ENCODE measurements at regions not wholly inside any gene's neighbourhood (a gene's known extent, or its start where the extent isn't known, plus 50 kb on each side); places are given as distances from the start of the nearest gene placed in this dataset.

DNA sequence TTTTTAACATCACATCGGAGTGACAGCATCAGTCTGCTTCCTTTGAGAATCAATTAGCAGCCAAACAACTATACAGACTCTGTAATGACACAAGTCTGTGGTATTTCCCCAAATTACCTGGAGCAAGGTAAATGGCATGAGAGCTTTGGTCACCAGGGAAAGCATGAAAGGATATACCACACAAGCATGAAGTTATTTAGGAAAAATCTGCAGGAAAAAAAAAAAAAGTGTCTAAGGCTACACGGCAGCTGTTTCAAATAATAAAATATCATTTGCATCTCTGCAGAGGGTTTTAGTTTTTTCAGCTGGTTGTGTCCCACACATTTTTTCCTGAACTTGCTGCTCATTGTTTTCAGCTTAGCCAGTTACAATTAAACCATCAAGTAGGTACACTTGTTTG is 234.7 kb downstream of the TTLL7 start:
- no peaks in the 10 kb centered on the region for H3K9me3 Mint-ChIP-seq
- intact Hi-C loops (cut with micrococcal nuclease): no loop called here
- H3K4me1 Mint-ChIP-seq (ENCODE audit: low read depth): no peaks in the 10 kb centered on the region
- H3K4me3 Mint-ChIP-seq (ENCODE audit: low read depth): no peak overlapping the region
- no peaks in the 10 kb centered on the region for H3K36me3 Mint-ChIP-seq (ENCODE audit: low read depth)
- H3K27me3 Mint-ChIP-seq (ENCODE audit: low read depth): peaks cover 3% of the 10 kb centered on the region
- no peak overlapping the region for H3K27ac Mint-ChIP-seq
- no peak for DNase-seq (ENCODE audit: low spot score)

DNA sequence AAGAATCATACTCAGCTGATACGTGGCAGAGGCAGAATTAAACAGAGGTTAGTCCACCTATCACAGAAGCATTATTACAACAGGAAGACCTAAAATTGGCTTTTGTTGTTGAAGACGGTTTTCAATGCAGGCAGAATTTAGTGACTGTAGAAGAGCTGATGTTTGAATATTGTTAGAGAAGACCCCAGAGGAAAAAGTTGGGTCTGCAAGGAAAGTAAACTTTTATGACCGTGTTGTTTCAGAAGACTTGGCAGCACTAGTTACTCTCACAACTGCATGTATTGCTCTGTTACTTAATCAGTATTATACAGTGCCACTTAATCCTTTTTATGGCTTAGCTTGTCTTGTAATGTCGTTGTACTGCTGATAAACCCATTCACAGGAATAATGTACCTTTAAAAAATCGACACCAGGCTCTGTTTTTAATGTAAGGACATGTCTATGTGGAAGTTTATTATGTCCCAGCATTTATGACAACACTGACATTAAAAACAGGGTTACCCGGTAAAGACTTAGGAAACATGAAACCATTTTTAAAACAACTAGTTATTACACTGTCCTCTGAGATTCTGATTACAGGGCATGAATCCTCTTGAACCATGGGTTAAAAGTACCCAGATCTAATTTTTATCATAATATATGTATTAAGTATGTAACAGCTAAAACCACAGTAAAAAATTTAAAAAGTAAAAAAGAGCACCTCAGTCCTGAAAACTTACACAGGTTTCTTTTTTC is 235.4 kb downstream of the TTLL7 start:
- intact Hi-C loops (cut with micrococcal nuclease): no loop called here

DNA sequence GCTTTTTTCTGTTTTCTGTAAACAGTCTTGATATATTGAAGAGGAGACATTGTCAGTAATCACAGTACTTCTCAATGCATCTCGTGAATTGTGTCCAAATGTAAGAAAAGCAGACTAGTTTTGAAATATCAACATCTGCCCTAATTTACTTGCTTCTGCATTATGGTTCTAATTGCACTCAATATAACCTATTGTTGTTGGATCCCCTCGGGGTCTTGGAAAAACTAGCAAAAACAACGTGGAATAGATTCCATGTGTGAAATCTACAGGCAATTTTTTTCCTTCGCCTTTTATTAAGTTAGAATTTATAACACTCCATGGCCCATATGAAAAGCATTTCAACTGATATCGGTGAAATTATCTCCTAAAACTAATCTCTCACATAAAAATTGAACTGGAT is 236.5 kb downstream of the TTLL7 start:
- peaks cover 3% of the 10 kb centered on the region for H3K27me3 Mint-ChIP-seq (ENCODE audit: low read depth)
- intact Hi-C loops (cut with micrococcal nuclease): no loop called here
- H3K36me3 Mint-ChIP-seq (ENCODE audit: low read depth): no peaks in the 10 kb centered on the region
- H3K4me3 Mint-ChIP-seq (ENCODE audit: low read depth): no peak overlapping the region
- H3K9me3 Mint-ChIP-seq: no peaks in the 10 kb centered on the region
- DNase-seq (ENCODE audit: low spot score): no peak
- H3K4me1 Mint-ChIP-seq (ENCODE audit: low read depth): no peaks in the 10 kb centered on the region
- no peak overlapping the region for H3K27ac Mint-ChIP-seq

More for the DNA sequence above, 235.4 kb downstream of the TTLL7 start:
- no peak overlapping the region for H3K27ac Mint-ChIP-seq
- no peaks in the 10 kb centered on the region for H3K36me3 Mint-ChIP-seq (ENCODE audit: low read depth)
- DNase-seq (ENCODE audit: low spot score): no peak
- no peak overlapping the region for H3K4me3 Mint-ChIP-seq (ENCODE audit: low read depth)
- H3K27me3 Mint-ChIP-seq (ENCODE audit: low read depth): peaks cover 3% of the 10 kb centered on the region
- H3K9me3 Mint-ChIP-seq: no peaks in the 10 kb centered on the region
- no peaks in the 10 kb centered on the region for H3K4me1 Mint-ChIP-seq (ENCODE audit: low read depth)

DNA sequence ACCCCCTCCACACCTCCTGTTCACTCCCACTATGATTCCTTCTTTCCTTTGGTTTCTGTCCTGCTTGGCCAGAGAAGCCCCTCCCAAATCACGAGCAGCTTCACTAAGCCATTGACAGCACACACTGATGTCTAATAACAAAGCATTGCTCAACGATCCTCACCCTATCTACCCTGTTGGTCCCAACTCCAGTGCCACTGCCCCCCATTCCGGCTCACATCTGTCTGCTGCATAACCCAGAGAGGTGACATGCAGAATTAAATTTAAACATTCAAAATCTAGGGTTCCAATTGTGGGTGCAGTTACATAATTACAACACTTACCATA is 236.9 kb downstream of the TTLL7 start:
- no peaks in the 10 kb centered on the region for H3K36me3 Mint-ChIP-seq (ENCODE audit: low read depth)
- intact Hi-C loops (cut with micrococcal nuclease): no loop called here
- H3K9me3 Mint-ChIP-seq: no peaks in the 10 kb centered on the region
- no peak overlapping the region for H3K27ac Mint-ChIP-seq
- H3K27me3 Mint-ChIP-seq (ENCODE audit: low read depth): peaks cover 3% of the 10 kb centered on the region
- no peak for DNase-seq (ENCODE audit: low spot score)
- H3K4me1 Mint-ChIP-seq (ENCODE audit: low read depth): no peaks in the 10 kb centered on the region
- H3K4me3 Mint-ChIP-seq (ENCODE audit: low read depth): no peak overlapping the region

DNA sequence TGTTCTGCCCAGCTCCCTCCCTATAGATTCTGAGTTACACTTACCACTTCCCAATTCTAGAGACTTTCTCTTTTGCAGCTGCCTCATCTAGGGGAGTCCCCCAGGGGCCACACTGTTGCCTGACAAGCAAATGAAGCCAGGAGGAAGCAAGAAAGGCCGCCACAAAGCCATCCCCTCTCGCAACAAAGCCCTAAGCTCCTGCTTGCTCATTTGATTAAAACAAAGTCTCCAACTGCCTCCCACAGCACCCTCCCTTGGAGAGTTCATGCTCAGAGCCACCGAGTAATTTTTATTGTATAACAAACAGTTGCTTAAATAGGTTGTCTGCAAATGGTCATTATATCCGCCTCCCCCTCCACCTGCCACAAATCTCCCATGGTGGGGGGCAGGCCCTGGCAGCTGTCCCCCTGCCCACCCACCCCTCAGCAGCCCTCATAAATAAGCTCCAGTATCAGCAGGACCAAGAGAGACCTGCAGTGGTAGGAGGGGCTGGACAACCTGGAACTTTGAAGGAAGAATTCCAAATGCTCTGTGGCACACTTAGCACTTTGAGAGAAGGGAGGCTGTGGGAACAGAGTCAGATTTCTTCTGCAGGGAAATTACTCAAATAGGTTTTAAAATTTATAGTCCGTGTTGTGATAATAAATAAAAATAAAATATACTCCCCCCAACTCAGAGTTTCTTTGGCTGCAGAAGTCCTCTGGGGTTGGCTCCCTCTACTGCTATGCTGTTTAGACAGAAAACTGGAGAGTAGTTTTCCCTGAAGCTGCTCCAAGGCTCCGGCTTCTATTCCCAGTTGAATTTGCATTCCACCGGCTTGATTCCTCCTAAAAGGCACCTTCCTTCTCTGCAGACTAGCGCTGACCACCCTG is 237.5 kb downstream of the TTLL7 start:
- H3K27me3 Mint-ChIP-seq (ENCODE audit: low read depth): peaks cover 3% of the 10 kb centered on the region
- no peaks in the 10 kb centered on the region for H3K4me1 Mint-ChIP-seq (ENCODE audit: low read depth)
- no peak overlapping the region for H3K4me3 Mint-ChIP-seq (ENCODE audit: low read depth)
- H3K27ac Mint-ChIP-seq: no peak overlapping the region
- H3K36me3 Mint-ChIP-seq (ENCODE audit: low read depth): no peaks in the 10 kb centered on the region
- H3K9me3 Mint-ChIP-seq: no peaks in the 10 kb centered on the region
- intact Hi-C loops (cut with micrococcal nuclease): no loop called here
- no peak for DNase-seq (ENCODE audit: low spot score)

DNA sequence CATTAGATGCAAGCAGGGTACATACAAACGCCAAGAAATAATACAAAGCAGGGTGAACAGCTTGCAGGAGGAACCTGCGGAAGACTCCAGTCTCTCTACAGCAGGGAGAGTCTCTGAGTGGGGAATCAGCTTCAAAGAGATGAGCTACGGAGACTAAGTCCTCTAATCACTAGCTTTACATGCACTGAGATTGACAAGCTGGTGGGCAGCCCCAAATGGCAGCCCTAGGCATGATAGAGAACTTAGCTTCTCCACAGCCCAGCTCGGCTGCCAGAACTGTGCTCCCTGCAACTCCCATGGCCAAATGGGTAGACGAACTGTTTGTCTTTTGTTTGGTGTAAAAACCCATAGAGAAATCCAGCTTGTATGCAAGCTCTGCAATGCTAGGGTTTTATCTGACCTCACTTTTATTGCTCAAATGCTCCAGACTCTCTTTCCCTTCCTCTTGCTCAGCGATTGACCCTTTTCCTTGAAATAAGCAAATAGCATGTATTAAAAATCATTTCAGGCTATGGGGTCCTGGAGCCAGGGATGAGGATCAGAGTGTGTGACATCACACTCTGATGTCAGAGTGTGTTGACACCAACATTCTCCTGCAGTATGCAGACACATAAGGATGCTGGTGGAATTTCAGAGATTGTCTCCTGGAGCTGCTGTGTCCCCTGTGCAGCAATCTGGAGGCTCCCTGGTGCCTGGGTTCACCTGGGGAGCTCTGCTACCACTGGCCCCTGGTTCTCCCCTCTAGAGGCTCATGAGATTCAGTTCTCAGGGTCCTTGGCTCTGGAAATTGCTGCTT is 238.5 kb downstream of the TTLL7 start:
- no peak overlapping the region for H3K27ac Mint-ChIP-seq
- no peak for DNase-seq (ENCODE audit: low spot score)
- peaks cover 3% of the 10 kb centered on the region for H3K27me3 Mint-ChIP-seq (ENCODE audit: low read depth)
- intact Hi-C loops (cut with micrococcal nuclease): no loop called here
- no peaks in the 10 kb centered on the region for H3K9me3 Mint-ChIP-seq
- no peaks in the 10 kb centered on the region for H3K4me1 Mint-ChIP-seq (ENCODE audit: low read depth)
- no peaks in the 10 kb centered on the region for H3K36me3 Mint-ChIP-seq (ENCODE audit: low read depth)
- H3K4me3 Mint-ChIP-seq (ENCODE audit: low read depth): no peak overlapping the region

DNA sequence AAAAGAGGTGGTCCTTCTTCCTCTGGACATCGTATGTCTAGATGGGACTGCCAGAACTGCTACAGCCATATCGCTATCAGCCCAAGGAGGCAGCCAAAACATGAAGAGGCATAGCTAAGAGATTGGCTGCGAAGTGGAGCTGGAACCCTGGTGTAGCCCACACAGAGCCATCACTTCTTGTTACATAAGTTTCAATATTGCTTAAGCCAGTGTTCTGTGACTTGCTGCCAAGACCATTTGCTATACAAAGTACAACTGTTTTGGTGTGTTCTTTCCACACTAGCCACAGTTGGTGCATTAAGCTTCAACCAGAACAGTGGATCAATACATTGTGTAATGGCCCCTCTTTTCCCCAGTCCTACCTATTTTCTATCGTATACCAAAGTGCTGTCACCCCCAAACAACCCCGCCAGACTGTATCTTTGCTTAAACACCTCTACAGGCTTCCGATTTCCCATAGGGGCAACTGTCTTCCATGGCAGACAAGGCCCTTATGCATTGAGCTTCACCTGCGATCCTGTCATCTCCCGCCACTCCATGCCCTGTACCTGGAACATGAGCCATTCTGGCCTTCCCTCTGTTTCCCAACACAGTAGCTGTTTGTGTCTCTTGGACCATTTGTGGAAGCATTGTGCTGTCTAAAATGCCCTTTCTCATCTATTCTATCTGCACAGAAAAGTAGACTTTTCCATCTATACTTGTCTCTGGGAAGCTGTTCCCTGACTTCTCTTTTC is 241.8 kb downstream of the TTLL7 start:
- Mint-ChIP-seq H3K9me3 (no peaks in the 10 kb centered on the region), H3K27me3 (ENCODE audit: low read depth) (no peaks in the 10 kb centered on the region), H3K27ac (no peak overlapping the region), H3K4me3 (ENCODE audit: low read depth) (no peak overlapping the region), H3K4me1 (ENCODE audit: low read depth) (no peaks in the 10 kb centered on the region), H3K36me3 (ENCODE audit: low read depth) (no peaks in the 10 kb centered on the region)
- DNase-seq (ENCODE audit: low spot score): no peak
- intact Hi-C loops (cut with micrococcal nuclease): no loop called here

DNA sequence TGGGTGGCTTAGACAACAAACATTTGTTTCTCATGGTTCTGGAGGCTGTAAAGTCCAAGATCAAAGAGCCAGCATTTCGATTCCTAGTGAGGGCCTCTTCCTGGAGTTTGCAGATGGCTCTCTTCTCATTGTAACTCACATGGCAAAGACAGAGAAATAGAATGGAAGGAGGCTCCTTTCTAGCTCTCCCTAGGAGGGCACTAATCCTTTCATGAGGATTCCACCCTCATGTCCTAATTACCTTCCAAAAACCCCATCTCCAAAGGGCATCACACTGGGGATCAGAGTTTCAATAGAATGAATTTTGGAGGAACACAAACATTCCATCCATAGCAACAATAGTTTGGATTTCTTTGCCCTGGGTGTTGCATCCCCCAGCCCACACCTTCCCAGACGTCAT is 247.3 kb downstream of the TTLL7 start:
- H3K4me3 Mint-ChIP-seq (ENCODE audit: low read depth): no peak overlapping the region
- no peak for DNase-seq (ENCODE audit: low spot score)
- no peaks in the 10 kb centered on the region for H3K9me3 Mint-ChIP-seq
- no peaks in the 10 kb centered on the region for H3K36me3 Mint-ChIP-seq (ENCODE audit: low read depth)
- H3K27me3 Mint-ChIP-seq (ENCODE audit: low read depth): no peaks in the 10 kb centered on the region
- intact Hi-C loops (cut with micrococcal nuclease): no loop called here
- no peak overlapping the region for H3K27ac Mint-ChIP-seq
- no peaks in the 10 kb centered on the region for H3K4me1 Mint-ChIP-seq (ENCODE audit: low read depth)

DNA sequence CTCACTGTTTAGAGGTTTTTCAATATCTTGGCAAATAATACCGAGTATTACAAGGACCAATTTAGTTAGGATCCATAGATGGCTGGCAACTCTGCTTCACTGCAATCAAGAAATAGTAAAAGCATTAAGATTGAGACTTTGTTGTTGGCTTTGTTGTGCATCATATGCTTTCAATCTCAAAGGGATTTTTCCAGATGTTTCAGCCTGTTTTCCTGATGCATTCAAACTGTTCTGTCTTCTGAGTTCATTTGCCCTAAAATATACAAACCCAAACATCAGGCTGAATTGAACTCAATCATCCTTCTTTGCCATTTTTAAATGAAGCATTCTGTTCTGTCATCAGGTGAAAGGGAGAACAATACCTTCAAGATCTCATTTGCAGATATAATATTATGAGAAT is 248.7 kb downstream of the TTLL7 start:
- no peaks in the 10 kb centered on the region for H3K4me1 Mint-ChIP-seq (ENCODE audit: low read depth)
- H3K4me3 Mint-ChIP-seq (ENCODE audit: low read depth): no peak overlapping the region
- no peak for DNase-seq (ENCODE audit: low spot score)
- no peaks in the 10 kb centered on the region for H3K36me3 Mint-ChIP-seq (ENCODE audit: low read depth)
- no peak overlapping the region for H3K27ac Mint-ChIP-seq
- intact Hi-C loops (cut with micrococcal nuclease): no loop called here
- H3K9me3 Mint-ChIP-seq: no peaks in the 10 kb centered on the region
- H3K27me3 Mint-ChIP-seq (ENCODE audit: low read depth): no peaks in the 10 kb centered on the region

DNA sequence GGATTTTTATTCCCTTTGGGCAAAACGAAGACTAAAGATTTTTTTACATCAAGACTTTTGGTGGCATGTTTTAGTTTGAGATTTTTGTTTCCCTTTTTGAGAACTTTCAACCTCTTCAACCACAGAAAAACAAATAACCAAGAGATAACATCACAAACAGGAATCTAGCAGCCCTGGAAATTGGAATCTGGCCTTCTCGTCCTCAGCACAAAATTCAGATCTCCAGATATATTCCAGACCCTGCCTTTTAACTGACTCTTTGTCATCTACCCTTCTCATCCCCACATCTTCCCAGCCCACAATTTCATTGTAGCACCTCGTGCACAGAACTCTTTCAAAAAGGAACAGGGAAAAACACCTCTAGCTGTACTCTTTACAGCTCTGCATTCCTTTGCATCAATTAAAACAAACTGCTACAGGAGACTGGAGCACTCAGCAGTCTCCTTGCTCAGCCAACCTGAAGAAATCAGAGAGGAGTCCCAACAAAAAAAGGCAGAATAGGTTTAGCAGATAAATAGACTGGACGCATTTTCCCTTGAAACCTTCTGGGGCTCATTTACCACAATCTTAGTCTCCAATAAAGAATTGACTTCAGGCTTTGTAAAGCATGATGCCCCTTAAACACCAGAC is 251.0 kb downstream of the TTLL7 start:
- Mint-ChIP-seq H3K9me3 (no peaks in the 10 kb centered on the region), H3K27ac (no peak overlapping the region), H3K27me3 (ENCODE audit: low read depth) (no peaks in the 10 kb centered on the region), H3K4me3 (ENCODE audit: low read depth) (no peak overlapping the region), H3K36me3 (ENCODE audit: low read depth) (no peaks in the 10 kb centered on the region), H3K4me1 (ENCODE audit: low read depth) (no peaks in the 10 kb centered on the region)
- intact Hi-C loops (cut with micrococcal nuclease): no loop called here
- DNase-seq (ENCODE audit: low spot score): no peak

DNA sequence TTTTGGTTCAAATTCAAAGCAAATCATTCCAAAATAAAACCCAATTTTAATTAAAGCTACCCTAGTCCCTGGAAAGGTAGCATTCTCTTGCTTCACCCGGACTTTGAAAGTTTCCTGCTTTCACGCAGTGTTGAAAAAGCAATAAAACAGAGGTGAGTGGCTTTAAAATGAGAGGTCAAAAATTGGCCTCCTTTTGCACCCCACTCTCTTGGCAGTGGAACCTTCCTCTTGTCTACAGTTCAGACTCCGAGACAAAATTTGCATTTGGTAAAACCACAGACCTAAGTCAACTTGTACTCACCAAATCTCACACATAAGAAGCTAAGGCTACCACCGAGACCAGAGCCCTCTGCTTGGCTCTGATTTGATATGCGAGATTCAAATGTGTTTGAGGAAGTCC is 252.7 kb downstream of the TTLL7 start:
- no peaks in the 10 kb centered on the region for H3K27me3 Mint-ChIP-seq (ENCODE audit: low read depth)
- H3K36me3 Mint-ChIP-seq (ENCODE audit: low read depth): no peaks in the 10 kb centered on the region
- no peak overlapping the region for H3K4me3 Mint-ChIP-seq (ENCODE audit: low read depth)
- H3K27ac Mint-ChIP-seq: no peak overlapping the region
- no peaks in the 10 kb centered on the region for H3K9me3 Mint-ChIP-seq
- peaks cover 4% of the 10 kb centered on the region for H3K4me1 Mint-ChIP-seq (ENCODE audit: low read depth)
- DNase-seq (ENCODE audit: low spot score): no peak
- intact Hi-C loops (cut with micrococcal nuclease): no loop called here

DNA sequence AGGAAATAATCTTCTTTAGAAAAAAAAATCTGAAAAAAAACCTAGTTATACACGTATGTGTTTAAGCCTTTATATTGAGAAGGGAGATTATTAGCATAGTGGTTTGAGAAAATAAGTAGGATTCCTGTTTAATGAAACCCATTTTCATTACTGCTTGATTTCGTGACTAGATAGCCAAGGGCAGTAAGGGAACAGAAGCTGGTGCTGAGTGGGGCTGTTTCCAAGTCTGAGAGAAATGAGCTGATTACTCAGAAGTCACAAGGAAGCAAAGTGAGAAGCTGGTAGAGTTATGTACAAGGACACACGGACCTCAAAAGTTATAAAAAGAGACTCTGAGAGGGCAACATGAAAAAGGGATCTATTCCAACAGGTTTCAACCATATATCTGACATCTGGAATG is 256.5 kb downstream of the TTLL7 start:
- no peaks in the 10 kb centered on the region for H3K36me3 Mint-ChIP-seq (ENCODE audit: low read depth)
- H3K4me3 Mint-ChIP-seq (ENCODE audit: low read depth): no peak overlapping the region
- H3K4me1 Mint-ChIP-seq (ENCODE audit: low read depth): peaks cover 4% of the 10 kb centered on the region
- DNase-seq (ENCODE audit: low spot score): no peak
- no peaks in the 10 kb centered on the region for H3K27me3 Mint-ChIP-seq (ENCODE audit: low read depth)
- intact Hi-C loops (cut with micrococcal nuclease): no loop called here
- H3K9me3 Mint-ChIP-seq: no peaks in the 10 kb centered on the region
- H3K27ac Mint-ChIP-seq: no peak overlapping the region

Data from activated T-helper 2 cell treated with anti-CD3 and anti-CD28 coated beads, Interferon-gamma antibody, Interleukin-2, Interleukin-4, amounts not matched to agents 10 μg/mL and 5 μg/mL and 100 μg/mL, durations not matched to agents 14 hours and 24 hours and 36 hours (primary cell).